NCI-H2029 treated with DMSO at 0.1 percent for 48 hours (cell line): ENCODE measurements at regions not wholly inside any gene's neighbourhood (a gene's known extent, or its start where the extent isn't known, plus 50 kb on each side); places are given as distances from the start of the nearest gene placed in this dataset.
"Not testable (repeated sequence)": the region's sequence is repeated elsewhere in the genome, so short reads cannot be mapped to it uniquely, and the experiment has no call there.

Source experiments
- DNase-seq: peaks from one replicate; lab custom pipeline; 2025; lab: John Stamatoyannopoulos, UW

DNA sequence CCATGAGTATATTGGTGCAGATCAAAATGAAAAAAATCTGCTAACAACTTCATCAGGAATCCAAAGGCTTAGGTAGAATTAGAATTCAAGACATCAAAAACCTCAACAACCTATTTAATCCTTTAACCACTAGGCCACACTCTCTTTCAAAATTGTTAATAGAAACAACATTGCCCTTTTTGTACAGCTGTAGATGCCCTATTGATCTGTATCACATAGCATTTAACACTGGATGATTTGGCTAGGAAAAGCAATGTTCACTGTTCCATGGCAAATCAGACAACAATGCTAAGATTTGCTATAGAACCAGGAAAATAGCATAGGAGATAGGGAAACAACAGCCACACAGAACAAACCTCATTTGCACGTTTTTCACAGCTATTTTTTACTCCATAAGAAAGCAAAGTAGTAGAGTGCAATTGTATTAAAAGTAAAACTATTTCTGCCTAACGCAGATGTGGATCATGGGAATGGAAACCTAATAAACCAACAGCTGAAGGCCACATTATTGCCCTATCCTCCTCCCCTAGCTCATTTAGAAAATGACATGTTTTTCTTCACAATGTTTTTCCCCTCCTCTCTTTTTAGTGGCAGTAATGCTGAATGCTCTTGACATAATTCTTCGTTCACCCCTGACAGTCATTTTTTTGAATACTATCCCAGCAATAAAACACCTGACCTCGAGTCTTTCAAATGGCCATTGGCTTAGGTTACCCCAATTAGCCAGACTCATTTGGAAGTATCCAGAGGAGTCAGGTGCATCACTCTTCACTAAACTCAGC, 373.0 kb upstream of the CCNH start:
- DNase-seq, result no peak

- DNase-seq, result no peak
These were observed 372.3 kb upstream of the CCNH start for GRCh38 chr5:87784879-87785495.

- no peak for DNase-seq
These were observed 371.6 kb upstream of the CCNH start for GRCh38 chr5:87784311-87784710.

DNA sequence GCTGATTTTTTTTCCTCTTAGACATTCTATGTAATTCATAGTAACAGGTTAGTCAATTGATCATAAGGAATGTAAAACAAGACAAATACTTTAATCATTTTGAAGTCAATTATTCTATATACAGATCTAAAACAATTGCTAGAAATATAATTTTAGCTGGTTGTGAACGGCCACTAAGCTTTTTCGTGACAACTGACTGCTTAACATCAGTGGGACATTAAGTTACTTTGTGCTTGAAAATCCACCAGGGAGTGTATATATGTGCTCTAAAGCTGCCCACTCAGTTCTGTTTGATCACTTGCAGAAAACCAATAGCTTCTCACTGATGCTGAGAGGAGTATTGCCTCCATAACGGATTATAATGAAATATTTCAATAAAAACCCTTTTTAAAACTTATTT, 370.2 kb upstream of the CCNH start:
- no peak for DNase-seq

GRCh38 chr5:87781976-87782375, 369.2 kb upstream of the CCNH start:
- no peak for DNase-seq

DNA sequence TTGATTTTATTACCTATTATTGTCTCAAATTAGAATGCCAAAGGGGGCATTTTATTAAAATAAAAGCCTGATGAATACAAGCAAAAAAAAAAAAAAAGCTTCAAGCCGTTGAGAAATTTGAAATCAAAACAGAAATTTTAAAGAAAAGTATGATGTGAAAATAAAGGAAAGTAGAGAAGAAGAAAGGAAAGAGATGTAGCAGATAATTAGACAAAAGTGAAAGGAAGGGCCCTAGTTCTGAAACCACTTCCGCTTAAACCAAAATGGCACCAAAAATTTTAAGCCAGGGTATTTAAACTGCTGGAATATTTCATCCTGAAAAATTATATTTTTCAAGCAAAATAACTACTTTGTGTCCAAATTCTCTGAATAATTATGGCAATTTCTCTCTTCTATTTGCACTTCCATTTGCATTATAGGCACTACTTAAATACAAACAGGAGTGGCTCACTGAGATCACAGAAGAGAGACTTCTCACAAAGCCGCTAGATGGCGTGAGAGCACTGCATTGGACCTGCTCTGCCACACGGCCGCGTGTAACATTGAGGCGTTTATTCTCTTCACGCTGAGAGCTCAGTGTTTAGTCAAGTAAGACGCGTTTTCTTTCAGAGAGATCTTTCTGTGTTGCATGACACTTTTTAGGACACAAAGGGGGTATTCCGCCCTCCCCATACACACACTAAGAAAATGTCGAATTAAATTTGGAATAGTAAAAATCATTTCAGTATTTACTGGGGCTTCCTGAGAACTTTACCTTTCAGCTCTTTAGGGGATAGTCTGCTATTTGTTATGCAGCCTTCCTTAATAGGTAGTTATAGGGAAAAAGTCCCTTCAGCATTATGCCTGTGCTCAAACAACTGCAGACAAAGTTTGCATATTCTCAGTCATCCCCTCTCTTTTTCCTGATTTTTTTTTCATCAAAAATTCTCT, 368.4 kb upstream of the CCNH start:
- DNase-seq, result peak; percentile 56

GRCh38 chr5:87778876-87779275, 366.1 kb upstream of the CCNH start:
- no peak for DNase-seq

DNA sequence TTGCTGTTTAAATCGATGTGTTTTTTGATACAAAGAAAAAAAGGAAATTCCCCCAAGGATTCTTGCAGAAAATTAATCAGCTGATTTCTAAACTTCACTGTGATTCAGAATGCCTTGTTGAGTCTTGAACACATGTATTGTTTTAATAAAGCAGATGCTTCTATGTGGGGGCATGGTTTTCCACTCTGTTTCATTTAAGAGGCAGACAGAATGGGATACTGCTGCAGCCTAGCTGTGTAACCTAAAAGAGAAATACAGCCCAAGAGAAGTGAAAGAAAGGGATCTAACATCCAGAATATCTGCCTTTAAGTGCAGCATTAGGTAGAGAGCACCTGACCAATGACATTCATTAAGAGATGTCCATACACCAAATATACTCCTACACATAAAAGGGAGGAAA, 365.1 kb upstream of the CCNH start:
- no peak for DNase-seq

DNA sequence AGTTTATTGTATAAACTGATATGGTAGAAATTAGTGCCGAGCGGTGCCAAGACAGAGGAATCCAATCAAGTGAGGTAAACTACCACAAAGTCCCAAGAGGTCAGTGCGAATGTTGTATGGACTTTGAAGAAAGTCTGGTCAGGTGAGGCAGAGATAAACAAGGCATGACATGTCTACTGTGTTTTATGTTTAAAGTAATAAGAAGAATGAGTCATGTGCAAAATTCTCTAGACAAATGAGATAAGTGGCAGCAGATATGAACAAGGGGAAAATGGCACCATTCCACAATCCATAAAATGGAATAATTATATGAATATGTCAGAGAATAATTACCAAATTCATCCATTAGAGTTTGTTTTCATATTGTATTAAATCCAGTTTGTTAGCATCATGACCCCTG, 364.1 kb upstream of the CCNH start:
- DNase-seq, result no peak

- not testable (repeated sequence) for DNase-seq
These were observed 363.6 kb upstream of the CCNH start for GRCh38 chr5:87776302-87776701.

- DNase-seq, result no peak
These were observed 362.5 kb upstream of the CCNH start for GRCh38 chr5:87775228-87775627.

DNA sequence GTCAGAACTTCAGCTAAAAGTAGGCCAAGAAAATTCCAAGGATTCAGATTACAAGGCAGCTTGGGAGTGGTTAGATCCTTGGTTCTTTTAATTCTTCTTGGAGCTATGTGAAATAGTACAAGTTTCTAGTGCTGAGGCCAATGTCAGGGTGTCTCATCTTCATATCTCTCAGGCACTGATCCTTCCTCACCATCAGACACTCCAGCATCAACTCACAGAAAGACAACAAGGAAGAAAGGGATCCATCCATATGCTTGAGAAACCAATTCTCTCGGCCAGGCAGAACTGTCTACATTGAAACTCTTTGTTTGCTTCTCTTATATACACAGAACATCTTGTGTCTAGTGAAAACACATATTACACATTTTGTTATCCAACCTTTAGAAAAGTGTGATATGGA, 362.1 kb upstream of the CCNH start:
- DNase-seq, result no peak

GRCh38 chr5:87770601-87771121, 357.9 kb upstream of the CCNH start:
- DNase-seq, result no peak

- DNase-seq, result no peak
These were observed 357.4 kb upstream of the CCNH start for GRCh38 chr5:87770016-87770570.

DNA sequence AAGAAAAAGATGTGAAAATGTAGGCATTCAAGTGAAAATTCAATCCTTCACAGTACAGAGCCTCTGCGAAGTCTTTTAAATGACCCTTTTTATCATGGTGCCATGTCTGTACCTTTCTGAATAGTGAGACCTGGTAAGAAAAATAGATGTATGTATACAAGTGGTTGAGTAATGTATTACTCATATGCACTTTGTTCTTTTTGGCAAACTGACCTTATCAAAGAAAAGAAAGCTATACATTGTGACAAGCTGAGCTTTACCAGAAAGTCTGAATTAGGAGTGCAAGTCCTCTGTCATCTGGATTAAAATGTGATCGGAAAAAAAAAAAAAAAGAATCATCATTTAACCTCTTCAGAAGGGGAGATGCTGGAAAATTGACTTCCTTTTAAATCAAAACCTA, 356.4 kb upstream of the CCNH start:
- no peak for DNase-seq

GRCh38 chr5:87768190-87768589, 355.5 kb upstream of the CCNH start:
- no peak for DNase-seq

GRCh38 chr5:87765009-87765408, 352.3 kb upstream of the CCNH start:
- DNase-seq, result no peak

DNA sequence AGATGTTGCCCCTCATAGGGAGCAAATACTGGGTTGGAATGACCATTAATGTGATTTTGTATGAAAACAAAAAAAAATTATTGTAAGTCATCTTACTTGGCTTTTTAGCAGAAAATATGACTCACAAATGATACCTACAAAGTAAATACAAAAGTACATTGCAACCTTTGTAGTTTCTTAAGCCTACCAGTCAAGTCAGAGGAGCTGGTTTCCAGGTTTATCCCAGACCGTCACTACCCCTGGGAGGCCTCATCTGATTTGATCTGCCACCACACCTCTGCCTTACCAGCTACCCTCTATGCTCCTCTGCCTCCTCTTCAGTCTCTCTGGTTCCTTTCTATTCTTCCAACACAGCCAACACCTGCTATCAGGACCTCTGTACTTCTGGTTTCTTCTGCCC, 349.9 kb upstream of the CCNH start:
- no peak for DNase-seq

GRCh38 chr5:87756951-87757350, 344.2 kb upstream of the CCNH start:
- DNase-seq, result no peak

GRCh38 chr5:87755360-87755759, 342.6 kb upstream of the CCNH start:
- no peak for DNase-seq

DNA sequence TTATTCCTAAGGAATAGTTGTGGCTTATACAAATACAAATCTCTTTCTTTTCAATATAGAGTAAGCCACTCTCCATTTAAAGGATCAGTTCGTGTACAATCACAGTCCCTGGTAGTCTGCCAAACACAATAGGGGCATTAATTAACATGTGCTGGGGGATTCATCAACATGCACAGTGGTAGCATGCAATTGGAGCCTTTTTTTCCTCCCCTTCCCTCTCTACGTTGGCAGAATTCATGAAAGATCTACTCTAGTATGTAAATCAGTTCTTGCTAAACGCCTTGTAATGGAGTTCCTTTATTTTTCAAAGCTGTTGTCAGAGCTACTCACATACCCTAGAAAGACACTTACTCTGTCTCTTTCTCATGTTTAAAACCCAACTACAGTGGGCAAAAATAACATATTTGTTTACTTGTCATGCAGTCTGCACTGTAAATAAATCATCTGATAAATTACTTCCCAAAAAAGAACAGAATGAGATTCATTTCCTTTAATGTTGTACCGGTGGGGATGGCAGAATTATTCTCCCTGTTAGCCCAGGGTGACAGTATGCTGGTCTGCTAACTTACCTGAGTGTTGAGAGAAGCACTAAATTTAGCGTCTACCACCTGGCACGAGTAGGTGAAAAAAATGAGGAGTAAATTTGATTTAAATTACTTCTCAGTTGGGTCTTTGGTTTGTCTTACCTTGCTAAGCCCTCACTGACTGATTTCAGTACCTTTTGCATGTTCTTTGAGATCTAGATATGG, 341.5 kb upstream of the CCNH start:
- no peak for DNase-seq

DNA sequence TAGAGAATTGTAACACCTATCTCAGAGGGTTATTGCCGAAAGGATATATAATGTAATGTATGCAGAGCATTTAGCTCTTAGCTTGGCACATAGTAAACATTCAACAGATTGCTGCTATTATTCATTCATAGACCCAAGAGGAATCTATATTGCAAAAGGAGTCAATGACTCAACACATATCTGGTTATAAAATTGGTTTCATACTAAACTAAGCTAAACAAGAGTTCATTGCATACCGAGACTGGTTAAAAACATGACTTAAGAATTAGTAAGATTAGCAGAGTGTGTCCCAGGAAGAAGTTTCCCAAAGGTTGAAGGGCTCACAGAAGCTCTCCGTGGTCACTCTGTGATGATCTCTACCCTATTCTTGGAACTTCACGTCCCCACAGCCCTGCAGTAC, 339.6 kb upstream of the CCNH start:
- DNase-seq, result no peak
